ENCODE measurements at regions not wholly inside any gene's neighbourhood (a gene's known extent, or its start where the extent isn't known, plus 50 kb on each side); places are given as distances from the start of the nearest gene placed in this dataset.

- no peak overlapping the region for H3K4me3 Mint-ChIP-seq (ENCODE audit: low read depth)
- no peak overlapping the region for H3K27ac Mint-ChIP-seq
- no peak for DNase-seq (ENCODE audit: low spot score, unreplicated experiment)
- no peaks in the 10 kb centered on the region for H3K4me1 Mint-ChIP-seq (ENCODE audit: low read depth)
- peaks cover 3% of the 10 kb centered on the region for H3K9me3 Mint-ChIP-seq (ENCODE audit: low read depth)
- no peaks in the 10 kb centered on the region for H3K27me3 Mint-ChIP-seq
- no peak for TF ChIP-seq CTCF (IDR thresholded peaks at IDR 0.05; ENCODE audit: unreplicated experiment)
- H3K36me3 Mint-ChIP-seq (ENCODE audit: insufficient read depth), result no peaks in the 10 kb centered on the region
Measured at GRCh38 chr2:150282771-150283371, 204.6 kb downstream of the RND3 start.

- no peak overlapping the region for H3K27ac Mint-ChIP-seq
- no peak for TF ChIP-seq CTCF (IDR thresholded peaks at IDR 0.05; ENCODE audit: unreplicated experiment)
- peaks cover 7% of the 10 kb centered on the region for H3K9me3 Mint-ChIP-seq (ENCODE audit: low read depth)
- no peaks in the 10 kb centered on the region for H3K27me3 Mint-ChIP-seq
- H3K4me1 Mint-ChIP-seq (ENCODE audit: low read depth), result no peaks in the 10 kb centered on the region
- peaks cover 2% of the 10 kb centered on the region for H3K36me3 Mint-ChIP-seq (ENCODE audit: insufficient read depth)
- no peak overlapping the region for H3K4me3 Mint-ChIP-seq (ENCODE audit: low read depth)
- no peak for DNase-seq (ENCODE audit: low spot score, unreplicated experiment)
Measured at GRCh38 chr2:150282357-150282756, 205.1 kb downstream of the RND3 start.

- H3K4me3 Mint-ChIP-seq (ENCODE audit: low read depth), result no peak overlapping the region
- TF ChIP-seq CTCF (IDR thresholded peaks at IDR 0.05; ENCODE audit: unreplicated experiment), result no peak
- no peak overlapping the region for H3K27ac Mint-ChIP-seq
- H3K4me1 Mint-ChIP-seq (ENCODE audit: low read depth), result no peaks in the 10 kb centered on the region
- H3K36me3 Mint-ChIP-seq (ENCODE audit: insufficient read depth), result peaks cover 8% of the 10 kb centered on the region
- peaks cover 22% of the 10 kb centered on the region for H3K9me3 Mint-ChIP-seq (ENCODE audit: low read depth)
- no peak for DNase-seq (ENCODE audit: low spot score, unreplicated experiment)
- no peaks in the 10 kb centered on the region for H3K27me3 Mint-ChIP-seq
Measured at GRCh38 chr2:150280231-150280630, 207.2 kb downstream of the RND3 start.

- Mint-ChIP-seq H3K4me3 (ENCODE audit: low read depth) (no peak overlapping the region), H3K36me3 (ENCODE audit: insufficient read depth) (peaks cover 8% of the 10 kb centered on the region), H3K27me3 (no peaks in the 10 kb centered on the region), H3K4me1 (ENCODE audit: low read depth) (no peaks in the 10 kb centered on the region), H3K27ac (no peak overlapping the region), H3K9me3 (ENCODE audit: low read depth) (peaks cover 22% of the 10 kb centered on the region)
- no peak for TF ChIP-seq CTCF (IDR thresholded peaks at IDR 0.05; ENCODE audit: unreplicated experiment)
- DNase-seq (ENCODE audit: low spot score, unreplicated experiment), result no peak
Measured at GRCh38 chr2:150279686-150280085, 207.8 kb downstream of the RND3 start.

GRCh38 chr2:150276737-150277136 is 210.7 kb downstream of the RND3 start:
- H3K4me3 Mint-ChIP-seq (ENCODE audit: low read depth), result no peak overlapping the region
- H3K36me3 Mint-ChIP-seq (ENCODE audit: insufficient read depth), result peaks cover 8% of the 10 kb centered on the region
- H3K27ac Mint-ChIP-seq, result no peak overlapping the region
- TF ChIP-seq CTCF (IDR thresholded peaks at IDR 0.05; ENCODE audit: unreplicated experiment), result no peak
- no peak for DNase-seq (ENCODE audit: low spot score, unreplicated experiment)
- peaks cover 24% of the 10 kb centered on the region for H3K9me3 Mint-ChIP-seq (ENCODE audit: low read depth)
- H3K4me1 Mint-ChIP-seq (ENCODE audit: low read depth), result peaks cover 9% of the 10 kb centered on the region
- H3K27me3 Mint-ChIP-seq, result no peaks in the 10 kb centered on the region
